A549 (cell line): ENCODE measurements at regions not wholly inside any gene's neighbourhood (a gene's known extent, or its start where the extent isn't known, plus 50 kb on each side); places are given as distances from the start of the nearest gene placed in this dataset.

ENCODE experiments used
- CEBPB ChIP-seq, 2 experiments: fragments of >200 bp in 1 of 2; sonication (Bioruptor Twin) in 1 of 2; formaldehyde crosslinking in 1 of 2; IDR thresholded peaks; 2 replicates each; pipeline ENCODE4 v1.6.1; 2012 to 2016
- ESRRA ChIP-seq: fragments of 150-350 bp; IDR thresholded peaks from 2 replicates; pipeline ENCODE4 v1.6.1; 2014; ENCODE audit warnings: mild to moderate bottlenecking, low read length, borderline replicate concordance
- KDM5A ChIP-seq: fragments of 200-600 bp; sonication (generic); IDR thresholded peaks from 2 replicates; pipeline ENCODE4 v1.6.1; 2016; ENCODE audit warnings: antibody characterized with exemption, mild to moderate bottlenecking
- POLR2A ChIP-seq: IDR thresholded peaks from 2 replicates; pipeline ENCODE4 v1.6.1; 2012; ENCODE audit warnings: mild to moderate bottlenecking, low read length
- TF ChIP-seq, protein P1 (sequence below): fragments of >200 bp; sonication (Bioruptor Twin); formaldehyde crosslinking; IDR thresholded peaks from 3 replicates; pipeline ENCODE4 v1.6.1; 2016
- TF ChIP-seq, protein P2 (sequence below): fragments of >200 bp; sonication (Bioruptor Twin); formaldehyde crosslinking; IDR thresholded peaks from 3 replicates; pipeline ENCODE4 v1.5.1; 2016
- TF ChIP-seq, protein P3 (sequence below): fragments of 150-350 bp; IDR thresholded peaks from 2 replicates; pipeline ENCODE4 v1.6.1; 2014; ENCODE audit warnings: low read depth, mild to moderate bottlenecking, low read length

DNA sequence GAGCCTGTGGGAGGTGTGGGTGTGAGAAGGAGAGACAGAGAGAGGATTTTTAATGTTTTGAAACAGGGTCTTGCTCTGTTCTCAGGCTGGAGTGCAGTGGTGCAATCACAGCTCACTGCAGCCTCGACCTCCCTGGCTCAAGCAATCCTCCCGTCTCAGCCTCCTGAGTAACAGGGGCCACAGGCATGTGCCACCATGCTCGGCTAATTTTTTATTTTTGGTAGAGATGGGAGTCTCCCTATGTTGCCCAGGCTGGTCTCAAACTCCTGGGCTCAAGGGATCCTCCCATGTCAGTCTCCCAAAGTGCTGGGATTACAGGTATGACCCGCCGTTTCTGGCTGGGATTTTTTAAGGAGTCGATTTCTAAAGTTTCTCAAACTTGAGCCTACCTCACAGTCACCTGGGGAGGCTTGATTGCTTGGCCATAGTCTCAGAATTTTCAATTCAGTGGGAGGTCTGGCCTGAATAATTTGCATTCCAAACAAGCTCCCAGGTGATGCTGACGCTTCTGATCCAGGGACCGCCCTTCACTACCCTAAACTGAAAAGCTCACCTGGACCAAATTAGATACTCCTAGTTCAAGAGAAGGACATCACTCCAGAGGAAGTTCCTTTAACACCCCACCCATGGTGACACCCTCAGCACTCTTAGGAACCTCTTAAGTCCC, 70.8 kb upstream of the SLC1A4 start:
- TF ChIP-seq, protein P1, sequence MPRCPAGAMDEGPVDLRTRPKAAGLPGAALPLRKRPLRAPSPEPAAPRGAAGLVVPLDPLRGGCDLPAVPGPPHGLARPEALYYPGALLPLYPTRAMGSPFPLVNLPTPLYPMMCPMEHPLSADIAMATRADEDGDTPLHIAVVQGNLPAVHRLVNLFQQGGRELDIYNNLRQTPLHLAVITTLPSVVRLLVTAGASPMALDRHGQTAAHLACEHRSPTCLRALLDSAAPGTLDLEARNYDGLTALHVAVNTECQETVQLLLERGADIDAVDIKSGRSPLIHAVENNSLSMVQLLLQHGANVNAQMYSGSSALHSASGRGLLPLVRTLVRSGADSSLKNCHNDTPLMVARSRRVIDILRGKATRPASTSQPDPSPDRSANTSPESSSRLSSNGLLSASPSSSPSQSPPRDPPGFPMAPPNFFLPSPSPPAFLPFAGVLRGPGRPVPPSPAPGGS, result no peak
- TF ChIP-seq, protein P2, sequence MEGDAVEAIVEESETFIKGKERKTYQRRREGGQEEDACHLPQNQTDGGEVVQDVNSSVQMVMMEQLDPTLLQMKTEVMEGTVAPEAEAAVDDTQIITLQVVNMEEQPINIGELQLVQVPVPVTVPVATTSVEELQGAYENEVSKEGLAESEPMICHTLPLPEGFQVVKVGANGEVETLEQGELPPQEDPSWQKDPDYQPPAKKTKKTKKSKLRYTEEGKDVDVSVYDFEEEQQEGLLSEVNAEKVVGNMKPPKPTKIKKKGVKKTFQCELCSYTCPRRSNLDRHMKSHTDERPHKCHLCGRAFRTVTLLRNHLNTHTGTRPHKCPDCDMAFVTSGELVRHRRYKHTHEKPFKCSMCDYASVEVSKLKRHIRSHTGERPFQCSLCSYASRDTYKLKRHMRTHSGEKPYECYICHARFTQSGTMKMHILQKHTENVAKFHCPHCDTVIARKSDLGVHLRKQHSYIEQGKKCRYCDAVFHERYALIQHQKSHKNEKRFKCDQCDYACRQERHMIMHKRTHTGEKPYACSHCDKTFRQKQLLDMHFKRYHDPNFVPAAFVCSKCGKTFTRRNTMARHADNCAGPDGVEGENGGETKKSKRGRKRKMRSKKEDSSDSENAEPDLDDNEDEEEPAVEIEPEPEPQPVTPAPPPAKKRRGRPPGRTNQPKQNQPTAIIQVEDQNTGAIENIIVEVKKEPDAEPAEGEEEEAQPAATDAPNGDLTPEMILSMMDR, result no peak
- no peak for TF ChIP-seq CEBPB (IDR thresholded peaks at IDR 0.05)
- no peak for TF ChIP-seq POLR2A
- TF ChIP-seq, protein P3, sequence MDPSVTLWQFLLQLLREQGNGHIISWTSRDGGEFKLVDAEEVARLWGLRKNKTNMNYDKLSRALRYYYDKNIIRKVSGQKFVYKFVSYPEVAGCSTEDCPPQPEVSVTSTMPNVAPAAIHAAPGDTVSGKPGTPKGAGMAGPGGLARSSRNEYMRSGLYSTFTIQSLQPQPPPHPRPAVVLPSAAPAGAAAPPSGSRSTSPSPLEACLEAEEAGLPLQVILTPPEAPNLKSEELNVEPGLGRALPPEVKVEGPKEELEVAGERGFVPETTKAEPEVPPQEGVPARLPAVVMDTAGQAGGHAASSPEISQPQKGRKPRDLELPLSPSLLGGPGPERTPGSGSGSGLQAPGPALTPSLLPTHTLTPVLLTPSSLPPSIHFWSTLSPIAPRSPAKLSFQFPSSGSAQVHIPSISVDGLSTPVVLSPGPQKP, result no peak
- TF ChIP-seq ESRRA, result no peak
- TF ChIP-seq KDM5A, result no peak
